SK-N-SH (cell line): ENCODE measurements at regions not wholly inside any gene's neighbourhood (a gene's known extent, or its start where the extent isn't known, plus 50 kb on each side); places are given as distances from the start of the nearest gene placed in this dataset.

Experiments used
- CHD2 ChIP-seq: fragments of 150-350 bp; IDR thresholded peaks from 2 replicates; pipeline ENCODE4 v1.6.1; 2018; ENCODE audit warnings: low read length; ENCODE audit not compliant: partially characterized antibody
- CTCF ChIP-seq: fragments of 200-600 bp; sonication (generic); IDR thresholded peaks from 2 replicates; pipeline ENCODE4 v1.6.1; 2017; ENCODE audit warnings: antibody characterized with exemption, mild to moderate bottlenecking, moderate library complexity
- ELF1 ChIP-seq: IDR thresholded peaks from 2 replicates; pipeline ENCODE4 v1.4.0; 2012
- EP300 ChIP-seq, 2 experiments: IDR thresholded peaks; 2 replicates each; pipeline versions ENCODE4 v1.4.0 to v1.6.1; 2012; ENCODE audit warnings: borderline replicate concordance in 1 of 2, low read depth in 1 of 2, low read length in 1 of 2
- GABPA ChIP-seq: IDR thresholded peaks from 2 replicates; pipeline ENCODE4 v1.4.0; 2012; ENCODE audit warnings: low read depth, mild to moderate bottlenecking
- JUND ChIP-seq: IDR thresholded peaks from 2 replicates; pipeline ENCODE4 v1.4.0; 2012
- MAX ChIP-seq: IDR thresholded peaks from 2 replicates; pipeline ENCODE4 v1.4.0; 2012; ENCODE audit warnings: low read depth
- POLR2AphosphoS5 ChIP-seq: IDR thresholded peaks from 2 replicates; pipeline ENCODE4 v1.6.1; 2012; ENCODE audit warnings: low read depth, low read length
- RAD21 ChIP-seq: IDR thresholded peaks from 2 replicates; pipeline ENCODE4 v1.6.1; 2012; ENCODE audit warnings: mild to moderate bottlenecking, low read length
- SIN3A ChIP-seq: IDR thresholded peaks from 2 replicates; pipeline ENCODE4 v1.6.1; 2012; ENCODE audit warnings: low read depth, mild to moderate bottlenecking, low read length, moderate library complexity, borderline replicate concordance
- TAF1 ChIP-seq: IDR thresholded peaks from 2 replicates; pipeline ENCODE4 v1.6.1; 2012; ENCODE audit warnings: low read depth, mild to moderate bottlenecking, low read length, moderate library complexity, borderline replicate concordance
- YY1 ChIP-seq: IDR thresholded peaks from 2 replicates; pipeline ENCODE4 v1.4.0; 2012; ENCODE audit warnings: low read depth, mild to moderate bottlenecking
- ZBTB33 ChIP-seq: IDR thresholded peaks from 2 replicates; pipeline ENCODE4 v1.4.0; 2012; ENCODE audit warnings: low read depth, borderline replicate concordance

- no peak for TF ChIP-seq CTCF
- TF ChIP-seq EP300 (IDR thresholded peaks at IDR 0.05; ENCODE audit: borderline replicate concordance in 1 of 2, low read depth in 1 of 2, low read length in 1 of 2): no peak
- no peak for TF ChIP-seq ZBTB33
- TF ChIP-seq JUND: no peak
- no peak for TF ChIP-seq POLR2AphosphoS5
- TF ChIP-seq YY1: no peak
- no peak for TF ChIP-seq CHD2
- TF ChIP-seq MAX: no peak
- TF ChIP-seq RAD21: no peak
- TF ChIP-seq SIN3A: no peak
- TF ChIP-seq ELF1: no peak
- no peak for TF ChIP-seq GABPA
- TF ChIP-seq TAF1: no peak
Observed at GRCh38 chr12:87828382-87828973, 200.7 kb downstream of the C12orf50 start.
